ENCODE measurements at regions not wholly inside any gene's neighbourhood (a gene's known extent, or its start where the extent isn't known, plus 50 kb on each side); places are given as distances from the start of the nearest gene placed in this dataset.

DNA sequence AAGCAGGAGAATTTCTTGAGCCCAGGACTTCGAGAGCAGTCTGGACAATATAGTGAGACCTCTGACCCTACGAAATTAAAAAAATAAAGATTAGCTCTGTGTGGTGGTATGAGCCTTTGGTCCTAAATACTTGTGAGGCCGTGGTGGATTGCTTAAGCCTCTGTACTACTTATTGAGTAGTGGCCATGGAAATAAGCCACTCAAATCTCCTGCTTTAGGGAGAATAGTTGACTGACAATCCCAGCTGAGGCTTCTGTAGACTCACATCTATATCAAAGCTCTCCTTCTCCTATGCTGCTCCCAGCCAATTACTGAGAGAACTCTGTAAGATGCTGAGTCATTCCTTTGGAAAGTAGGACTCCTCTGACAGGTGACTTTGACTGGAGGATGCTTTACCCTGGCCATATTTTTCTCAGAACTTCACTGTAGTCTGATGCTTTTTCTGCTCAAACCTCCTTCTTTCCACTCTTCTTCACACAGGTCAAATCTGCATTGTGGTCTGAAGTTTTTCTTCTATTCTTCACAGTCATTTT, 420.2 kb downstream of the SLC6A15 start:
- TF ChIP-seq POLR2AphosphoS5 (IDR thresholded peaks at IDR 0.05) (no peak), EP300 (IDR thresholded peaks at IDR 0.05) (no peak), POLR2A (IDR thresholded peaks at IDR 0.05) (no peak)
- TF ChIP-seq, protein P1, sequence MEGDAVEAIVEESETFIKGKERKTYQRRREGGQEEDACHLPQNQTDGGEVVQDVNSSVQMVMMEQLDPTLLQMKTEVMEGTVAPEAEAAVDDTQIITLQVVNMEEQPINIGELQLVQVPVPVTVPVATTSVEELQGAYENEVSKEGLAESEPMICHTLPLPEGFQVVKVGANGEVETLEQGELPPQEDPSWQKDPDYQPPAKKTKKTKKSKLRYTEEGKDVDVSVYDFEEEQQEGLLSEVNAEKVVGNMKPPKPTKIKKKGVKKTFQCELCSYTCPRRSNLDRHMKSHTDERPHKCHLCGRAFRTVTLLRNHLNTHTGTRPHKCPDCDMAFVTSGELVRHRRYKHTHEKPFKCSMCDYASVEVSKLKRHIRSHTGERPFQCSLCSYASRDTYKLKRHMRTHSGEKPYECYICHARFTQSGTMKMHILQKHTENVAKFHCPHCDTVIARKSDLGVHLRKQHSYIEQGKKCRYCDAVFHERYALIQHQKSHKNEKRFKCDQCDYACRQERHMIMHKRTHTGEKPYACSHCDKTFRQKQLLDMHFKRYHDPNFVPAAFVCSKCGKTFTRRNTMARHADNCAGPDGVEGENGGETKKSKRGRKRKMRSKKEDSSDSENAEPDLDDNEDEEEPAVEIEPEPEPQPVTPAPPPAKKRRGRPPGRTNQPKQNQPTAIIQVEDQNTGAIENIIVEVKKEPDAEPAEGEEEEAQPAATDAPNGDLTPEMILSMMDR (IDR thresholded peaks at IDR 0.05), result no peak
- WGBS, 2 donors, result 47 to 72% methylated on average over 3 of the region's 3 CpGs
- Histone ChIP-seq H3K27me3 (no peaks in the 10 kb centered on the region), H3K36me3 (no peaks in the 10 kb centered on the region), H3K4me3 (no peak overlapping the region), H3K9me3 (no peaks in the 10 kb centered on the region), H3K27ac (no peak overlapping the region), H3K4me1 (no peaks in the 10 kb centered on the region)
- intact Hi-C loops (cut with DNase I), result no loop called here
- no peak for DNase-seq

DNA sequence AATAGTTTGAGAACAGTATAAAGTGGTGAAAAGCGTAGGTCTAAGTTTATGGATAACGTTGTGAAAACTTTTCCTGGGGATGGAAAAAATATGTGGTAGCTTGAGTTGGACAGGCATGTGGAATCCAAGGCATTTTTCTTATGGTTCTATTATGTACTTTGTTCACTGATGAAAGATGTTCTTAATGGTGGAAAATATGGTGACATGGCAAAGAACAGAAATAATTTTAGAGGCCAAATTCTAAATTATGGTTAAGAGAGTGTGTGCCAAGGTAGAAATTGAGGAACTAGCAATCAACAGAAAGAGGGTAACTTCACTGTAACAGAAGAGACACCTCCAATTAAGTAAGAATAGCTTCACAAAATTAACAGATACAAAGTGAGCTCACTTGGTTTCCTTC, 427.8 kb downstream of the SLC6A15 start:
- TF ChIP-seq, protein P1 (IDR thresholded peaks at IDR 0.05), result no peak
- no peak for TF ChIP-seq POLR2A (IDR thresholded peaks at IDR 0.05)
- TF ChIP-seq EP300 (IDR thresholded peaks at IDR 0.05), result no peak
- TF ChIP-seq POLR2AphosphoS5 (IDR thresholded peaks at IDR 0.05), result no peak
- no peaks in the 10 kb centered on the region for H3K36me3 ChIP-seq
- H3K4me3 ChIP-seq, result no peak overlapping the region
- WGBS, 2 donors, result 71 to 85% methylated on average over 2 of the region's 2 CpGs
- H3K27me3 ChIP-seq, result no peaks in the 10 kb centered on the region
- H3K27ac ChIP-seq, result no peak overlapping the region
- intact Hi-C loops (cut with DNase I), result no loop called here
- H3K9me3 ChIP-seq, result no peaks in the 10 kb centered on the region
- DNase-seq, result no peak
- H3K4me1 ChIP-seq, result no peaks in the 10 kb centered on the region

DNA sequence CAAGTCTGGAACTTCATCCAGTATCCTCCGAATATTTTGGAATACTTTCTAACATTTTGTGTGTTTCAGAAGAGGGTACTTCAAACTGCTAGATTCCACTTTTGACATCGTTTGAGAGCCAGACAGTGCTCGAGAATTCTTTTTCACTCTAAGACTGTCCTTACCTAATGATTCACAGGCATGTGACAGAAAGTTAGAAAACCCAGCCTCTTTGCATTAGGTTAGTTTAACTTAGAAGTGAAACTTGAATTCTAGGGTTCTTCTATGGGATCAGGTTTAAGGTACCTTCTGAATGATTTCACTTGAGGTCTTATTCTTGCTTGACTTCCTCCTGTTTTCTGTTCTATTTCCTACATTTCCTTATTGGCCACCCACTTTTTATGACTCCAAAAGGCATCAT, 431.8 kb downstream of the SLC6A15 start:
- Histone ChIP-seq H3K27ac (no peak overlapping the region), H3K27me3 (no peaks in the 10 kb centered on the region), H3K36me3 (no peaks in the 10 kb centered on the region), H3K9me3 (no peaks in the 10 kb centered on the region), H3K4me1 (no peaks in the 10 kb centered on the region), H3K4me3 (no peak overlapping the region)
- 77 to 81% methylated on average over 3 of the region's 3 CpGs for WGBS, 2 donors
- TF ChIP-seq POLR2AphosphoS5 (IDR thresholded peaks at IDR 0.05) (no peak), POLR2A (IDR thresholded peaks at IDR 0.05) (no peak)
- TF ChIP-seq, protein P1 (IDR thresholded peaks at IDR 0.05), result no peak
- intact Hi-C loops (cut with DNase I), result no loop called here
- no peak for DNase-seq

DNA sequence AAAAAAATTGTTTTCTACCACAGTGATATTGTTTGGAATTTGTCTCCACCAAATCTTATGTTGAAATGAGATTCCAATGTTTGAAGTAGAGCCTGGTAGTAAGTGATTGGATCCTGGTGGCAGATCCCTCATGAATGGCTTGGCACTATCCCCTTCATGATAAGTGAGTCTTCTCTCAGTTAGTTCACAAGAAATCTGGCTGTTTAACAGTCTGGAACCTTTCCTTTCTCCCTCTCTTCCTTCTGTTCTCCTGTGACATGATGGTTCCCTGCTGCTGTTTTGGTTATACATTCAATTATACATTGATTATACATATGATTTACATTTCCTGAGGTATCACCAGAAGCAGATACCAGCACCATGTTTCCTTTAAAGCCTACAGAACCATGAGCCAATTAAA, 442.2 kb downstream of the SLC6A15 start:
- Histone ChIP-seq H3K27me3 (no peaks in the 10 kb centered on the region), H3K4me1 (no peaks in the 10 kb centered on the region), H3K9me3 (no peaks in the 10 kb centered on the region), H3K27ac (no peak overlapping the region), H3K4me3 (no peak overlapping the region), H3K36me3 (no peaks in the 10 kb centered on the region)
- intact Hi-C loops (cut with DNase I), result no loop called here
- no peak for TF ChIP-seq EP300 (IDR thresholded peaks at IDR 0.05)
- no peak for DNase-seq

DNA sequence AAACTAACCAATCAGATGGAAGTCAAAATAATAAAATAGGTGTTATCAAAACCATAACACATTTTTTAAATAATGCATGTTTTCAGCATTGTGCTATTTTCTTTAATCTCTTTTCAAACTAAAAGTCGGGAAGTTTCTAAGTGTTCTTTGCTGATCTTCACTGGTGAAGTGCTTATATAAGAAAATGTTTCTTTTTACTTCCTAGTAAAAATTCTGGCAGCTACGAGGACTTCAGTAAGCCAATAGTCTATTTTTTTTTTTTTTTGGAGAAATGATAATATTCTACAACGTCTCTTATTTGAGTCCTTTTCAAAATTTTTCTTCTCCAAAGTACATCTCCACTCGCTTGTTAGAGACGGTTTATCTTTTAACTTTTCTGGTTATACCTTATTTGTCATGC, 448.0 kb downstream of the SLC6A15 start:
- WGBS, 2 donors, result 66 to 69% methylated on average over 5 of the region's 5 CpGs
- no peak overlapping the region for H3K27ac ChIP-seq
- TF ChIP-seq POLR2AphosphoS5 (IDR thresholded peaks at IDR 0.05), result no peak
- no peak for TF ChIP-seq EP300 (IDR thresholded peaks at IDR 0.05)
- TF ChIP-seq, protein P1 (IDR thresholded peaks at IDR 0.05), result no peak
- no peak for TF ChIP-seq POLR2A (IDR thresholded peaks at IDR 0.05)
- no peaks in the 10 kb centered on the region for H3K9me3 ChIP-seq
- no peaks in the 10 kb centered on the region for H3K36me3 ChIP-seq
- no peak for DNase-seq
- intact Hi-C loops (cut with DNase I), result no loop called here
- H3K4me1 ChIP-seq, result peaks cover 0 to 9% (median 1%) of the 10 kb centered on the region in 4 donors
- no peak overlapping the region for H3K4me3 ChIP-seq
- no peaks in the 10 kb centered on the region for H3K27me3 ChIP-seq

Measured in sigmoid colon (tissue), 6 donors.